Skeletal muscle tissue (tissue), 3 donors: ENCODE measurements at regions not wholly inside any gene's neighbourhood (a gene's known extent, or its start where the extent isn't known, plus 50 kb on each side); places are given as distances from the start of the nearest gene placed in this dataset.

ENCODE experiments used
- H3K27ac ChIP-seq: one replicate; pipeline ENCODE4 v1.7.0; 2013; ENCODE audit warnings: mild to moderate bottlenecking, low read depth, low read length, inconsistent platforms
- H3K27me3 ChIP-seq, 3 donors: one replicate each; pipeline ENCODE4 v1.7.0; 2013; ENCODE audit warnings: low read length in 3 of 3; ENCODE audit not compliant: control insufficient read depth in 3 of 3, insufficient read depth in 3 of 3
- H3K36me3 ChIP-seq, 3 donors: one replicate each; pipeline ENCODE4 v1.7.0; 2013; ENCODE audit warnings: low read length in 3 of 3; ENCODE audit not compliant: control insufficient read depth in 3 of 3, insufficient read depth in 3 of 3
- H3K4me1 ChIP-seq, 3 donors: one replicate each; pipeline ENCODE4 v1.7.0; 2013; ENCODE audit warnings: low read length in 3 of 3, mild to moderate bottlenecking in 3 of 3; ENCODE audit not compliant: control insufficient read depth in 3 of 3, insufficient read depth in 3 of 3
- H3K4me3 ChIP-seq, 3 donors: one replicate each; pipeline ENCODE4 v1.7.0; 2013; ENCODE audit warnings: low read length in 3 of 3
- H3K9ac ChIP-seq, 3 donors: one replicate each; pipeline ENCODE4 v1.7.0; 2013; ENCODE audit warnings: low read length in 3 of 3, mild to moderate bottlenecking in 3 of 3, moderate library complexity in 2 of 3, low read depth in 1 of 3
- H3K9me3 ChIP-seq, 3 donors: one replicate each; pipeline ENCODE4 v1.7.0; 2013; ENCODE audit warnings: low read length in 3 of 3; ENCODE audit not compliant: control insufficient read depth in 3 of 3
- donor health status: Osteomylitis.

GRCh38 chr17:5943232-5943631 lies 126.9 kb upstream of the WSCD1 start:
- Histone ChIP-seq H3K4me1 (no peaks in the 10 kb centered on the region), H3K9ac (no peak overlapping the region), H3K9me3 (no peaks in the 10 kb centered on the region), H3K4me3 (no peak overlapping the region), H3K27me3 (peaks cover 0 to 19% (median 3%) of the 10 kb centered on the region in 3 donors), H3K36me3 (no peaks in the 10 kb centered on the region), H3K27ac (no peak overlapping the region)

- H3K9ac ChIP-seq = no peak overlapping the region
- H3K4me3 ChIP-seq = no peak overlapping the region
- no peaks in the 10 kb centered on the region for H3K4me1 ChIP-seq
- H3K27me3 ChIP-seq = peaks cover 0 to 19% (median 3%) of the 10 kb centered on the region in 3 donors
- H3K27ac ChIP-seq = no peak overlapping the region
- H3K36me3 ChIP-seq = no peaks in the 10 kb centered on the region
- no peaks in the 10 kb centered on the region for H3K9me3 ChIP-seq
Observed at GRCh38 chr17:5943982-5944381, 126.2 kb upstream of the WSCD1 start.

GRCh38 chr17:5947701-5948180 lies 122.4 kb upstream of the WSCD1 start:
- no peak overlapping the region for H3K4me3 ChIP-seq
- H3K27me3 ChIP-seq = peaks cover 0 to 12% (median 7%) of the 10 kb centered on the region in 3 donors
- no peaks in the 10 kb centered on the region for H3K4me1 ChIP-seq
- no peak overlapping the region for H3K27ac ChIP-seq
- no peak overlapping the region for H3K9ac ChIP-seq
- H3K36me3 ChIP-seq = no peaks in the 10 kb centered on the region
- H3K9me3 ChIP-seq = no peaks in the 10 kb centered on the region

- Histone ChIP-seq H3K9ac (no peak overlapping the region), H3K4me1 (no peaks in the 10 kb centered on the region), H3K9me3 (no peaks in the 10 kb centered on the region), H3K36me3 (no peaks in the 10 kb centered on the region), H3K27me3 (peaks cover 0 to 12% (median 6%) of the 10 kb centered on the region in 3 donors), H3K27ac (no peak overlapping the region), H3K4me3 (no peak overlapping the region)
Observed at GRCh38 chr17:5948811-5949210, 121.4 kb upstream of the WSCD1 start.

- H3K36me3 ChIP-seq = no peaks in the 10 kb centered on the region
- H3K9ac ChIP-seq = no peak overlapping the region
- H3K4me1 ChIP-seq = no peaks in the 10 kb centered on the region
- no peak overlapping the region for H3K27ac ChIP-seq
- H3K27me3 ChIP-seq = peaks cover 0 to 9% (median 0%) of the 10 kb centered on the region in 3 donors
- H3K9me3 ChIP-seq = peaks cover 0 to 2% (median 0%) of the 10 kb centered on the region in 3 donors
- no peak overlapping the region for H3K4me3 ChIP-seq
Observed at GRCh38 chr17:5950878-5951277, 119.3 kb upstream of the WSCD1 start.

- H3K4me3 ChIP-seq = no peak overlapping the region
- H3K36me3 ChIP-seq = no peaks in the 10 kb centered on the region
- no peaks in the 10 kb centered on the region for H3K4me1 ChIP-seq
- H3K27me3 ChIP-seq = peaks cover 0 to 9% (median 2%) of the 10 kb centered on the region in 3 donors
- H3K9me3 ChIP-seq = peaks cover 0 to 2% (median 2%) of the 10 kb centered on the region in 3 donors
- no peak overlapping the region for H3K27ac ChIP-seq
- H3K9ac ChIP-seq = no peak overlapping the region
Observed at GRCh38 chr17:5951912-5952311, 118.3 kb upstream of the WSCD1 start.

GRCh38 chr17:5952518-5952917 lies 117.7 kb upstream of the WSCD1 start:
- H3K9ac ChIP-seq = no peak overlapping the region
- no peaks in the 10 kb centered on the region for H3K36me3 ChIP-seq
- H3K4me3 ChIP-seq = no peak overlapping the region
- H3K9me3 ChIP-seq = peaks cover 0 to 2% (median 2%) of the 10 kb centered on the region in 3 donors
- no peaks in the 10 kb centered on the region for H3K4me1 ChIP-seq
- H3K27ac ChIP-seq = no peak overlapping the region
- peaks cover 0 to 9% (median 2%) of the 10 kb centered on the region in 3 donors for H3K27me3 ChIP-seq

- H3K27ac ChIP-seq = no peak overlapping the region
- no peak overlapping the region for H3K4me3 ChIP-seq
- H3K9me3 ChIP-seq = peaks cover 0 to 2% (median 2%) of the 10 kb centered on the region in 3 donors
- no peak overlapping the region for H3K9ac ChIP-seq
- peaks cover 0 to 7% (median 2%) of the 10 kb centered on the region in 3 donors for H3K27me3 ChIP-seq
- H3K36me3 ChIP-seq = no peaks in the 10 kb centered on the region
- H3K4me1 ChIP-seq = no peaks in the 10 kb centered on the region
Observed at GRCh38 chr17:5955764-5956163, 114.4 kb upstream of the WSCD1 start.

- Histone ChIP-seq H3K4me3 (no peak overlapping the region), H3K4me1 (no peaks in the 10 kb centered on the region), H3K9ac (no peak overlapping the region), H3K27me3 (peaks cover 0 to 2% (median 0%) of the 10 kb centered on the region in 3 donors), H3K27ac (no peak overlapping the region), H3K36me3 (no peaks in the 10 kb centered on the region), H3K9me3 (peaks cover 0 to 2% (median 2%) of the 10 kb centered on the region in 3 donors)
Observed at GRCh38 chr17:5958850-5959249, 111.3 kb upstream of the WSCD1 start.

- H3K27me3 ChIP-seq = no peaks in the 10 kb centered on the region
- H3K27ac ChIP-seq = no peak overlapping the region
- H3K4me1 ChIP-seq = no peaks in the 10 kb centered on the region
- H3K9me3 ChIP-seq = no peaks in the 10 kb centered on the region
- no peak overlapping the region for H3K9ac ChIP-seq
- H3K36me3 ChIP-seq = no peaks in the 10 kb centered on the region
- no peak overlapping the region for H3K4me3 ChIP-seq
Observed at GRCh38 chr17:5962371-5962770, 107.8 kb upstream of the WSCD1 start.
